ENCODE measurements at regions not wholly inside any gene's neighbourhood (a gene's known extent, or its start where the extent isn't known, plus 50 kb on each side); places are given as distances from the start of the nearest gene placed in this dataset.

- no peak overlapping the region for H2AFZ ChIP-seq (ENCODE audit: low read depth, low read length)
- no peak overlapping the region for H3K27ac ChIP-seq (ENCODE audit: insufficient read depth, low read depth, low read length)
- no peaks in the 10 kb centered on the region for H3K79me2 ChIP-seq (ENCODE audit: control insufficient read depth, insufficient read depth, low read length)
- H3K27me3 ChIP-seq (ENCODE audit: control insufficient read depth in 2 of 2, insufficient read depth in 2 of 2, low read length in 2 of 2) = no peaks in the 10 kb centered on the region
- H4K20me1 ChIP-seq (replicated peaks; ENCODE audit: control insufficient read depth, extremely low read depth, insufficient read depth, low read length) = no peaks in the 10 kb centered on the region
- dilution Hi-C loops (cut with MboI; ENCODE audit: extremely low pct_ligation_motif_present, low sequenced_read_pairs) = no loop called here
- H3K4me2 ChIP-seq (ENCODE audit: insufficient read depth, low read length) = no peak overlapping the region
- ChIA-PET CTCF (interaction anchor here (1.5 kb wide), 1 partner anchor 10 kb away, joined by 4 read pairs; no protein-coding TSS in a partner anchor), POLR2A (no interaction called here)
- no peak overlapping the region for H3K4me3 ChIP-seq (replicated peaks in 1 of 3; ENCODE audit: insufficient read depth in 1 of 3, low read depth in 1 of 3, low read length in 3 of 3)
- no peak overlapping the region for H3K9ac ChIP-seq (replicated peaks; ENCODE audit: extremely low read depth, insufficient read depth, low read length)
- no peaks in the 10 kb centered on the region for H3K36me3 ChIP-seq (ENCODE audit: control insufficient read depth in 2 of 2, extremely low read depth in 1 of 2, insufficient read depth in 2 of 2, low read length in 2 of 2)
- H3K9me3 ChIP-seq (replicated peaks; ENCODE audit: control insufficient read depth, insufficient read depth, low read length) = no peaks in the 10 kb centered on the region
- H3K9me1 ChIP-seq (replicated peaks; ENCODE audit: control insufficient read depth, extremely low read depth, insufficient read depth, low read length) = no peaks in the 10 kb centered on the region
- no peak for DNase-seq (ENCODE audit: low read depth, low spot score)
- no TSS peak for BruUV-seq (replicated peaks)
- H3K4me1 ChIP-seq (ENCODE audit: control insufficient read depth, extremely low read depth, insufficient read depth, low read length) = no peaks in the 10 kb centered on the region
- intact Hi-C loops (cut with micrococcal nuclease) = no loop called here
- no peak for TF ChIP-seq MYC (IDR thresholded peaks at IDR 0.05; ENCODE audit: low read depth, low read length)
- no peak for FAIRE-seq
Observed at GRCh38 chr6:167756597-167756996, 70.1 kb upstream of the AFDN start.

GRCh38 chr6:167757249-167757648 is 69.5 kb upstream of the AFDN start:
- no peak overlapping the region for H3K4me3 ChIP-seq (replicated peaks in 1 of 3; ENCODE audit: insufficient read depth in 1 of 3, low read depth in 1 of 3, low read length in 3 of 3)
- TF ChIP-seq GATA2 (IDR thresholded peaks at IDR 0.05; ENCODE audit: insufficient read depth, insufficient read length, low read depth, low read length) (no peak), POLR2A (IDR thresholded peaks at IDR 0.05; ENCODE audit: low read depth, low read length) (no peak), MYC (IDR thresholded peaks at IDR 0.05; ENCODE audit: low read depth, low read length) (no peak), EZH2 (IDR thresholded peaks at IDR 0.05; ENCODE audit: borderline replicate concordance, low read depth, low read length, severe bottlenecking) (no peak)
- dilution Hi-C loops (cut with MboI; ENCODE audit: extremely low pct_ligation_motif_present, low sequenced_read_pairs) = no loop called here
- no peaks in the 10 kb centered on the region for H3K9me3 ChIP-seq (replicated peaks; ENCODE audit: control insufficient read depth, insufficient read depth, low read length)
- intact Hi-C loops (cut with micrococcal nuclease) = no loop called here
- DNase-seq (ENCODE audit: low read depth, low spot score) = no peak
- no peaks in the 10 kb centered on the region for H3K27me3 ChIP-seq (ENCODE audit: control insufficient read depth in 2 of 2, insufficient read depth in 2 of 2, low read length in 2 of 2)
- no peak overlapping the region for H3K9ac ChIP-seq (replicated peaks; ENCODE audit: extremely low read depth, insufficient read depth, low read length)
- no peaks in the 10 kb centered on the region for H4K20me1 ChIP-seq (replicated peaks; ENCODE audit: control insufficient read depth, extremely low read depth, insufficient read depth, low read length)
- no peaks in the 10 kb centered on the region for H3K4me1 ChIP-seq (ENCODE audit: control insufficient read depth, extremely low read depth, insufficient read depth, low read length)
- no peak for FAIRE-seq
- POLR2A ChIA-PET = no interaction called here
- no peaks in the 10 kb centered on the region for H3K36me3 ChIP-seq (ENCODE audit: control insufficient read depth in 2 of 2, extremely low read depth in 1 of 2, insufficient read depth in 2 of 2, low read length in 2 of 2)
- BruUV-seq (replicated peaks) = no TSS peak
- no peak overlapping the region for H3K4me2 ChIP-seq (ENCODE audit: insufficient read depth, low read length)
- H3K9me1 ChIP-seq (replicated peaks; ENCODE audit: control insufficient read depth, extremely low read depth, insufficient read depth, low read length) = no peaks in the 10 kb centered on the region
- CTCF ChIA-PET = interaction anchor here (1.5 kb wide), 1 partner anchor 11 kb away, joined by 4 read pairs; no protein-coding TSS in a partner anchor
- H3K27ac ChIP-seq (ENCODE audit: insufficient read depth, low read depth, low read length) = no peak overlapping the region
- no peaks in the 10 kb centered on the region for H3K79me2 ChIP-seq (ENCODE audit: control insufficient read depth, insufficient read depth, low read length)
- no peak overlapping the region for H2AFZ ChIP-seq (ENCODE audit: low read depth, low read length)

Measured in endothelial cell of umbilical vein (primary cell).